GM18505 (cell line): ENCODE measurements at regions not wholly inside any gene's neighbourhood (a gene's known extent, or its start where the extent isn't known, plus 50 kb on each side); places are given as distances from the start of the nearest gene placed in this dataset.

Experiments
- ATAC-seq: cut with Tn5 transposase; IDR thresholded peaks from one replicate; pipeline ENCODE4 v1.9.1; 2021; ENCODE audit not compliant: unreplicated experiment
- POLR2A ChIP-seq: IDR thresholded peaks from 4 replicates; pipeline ENCODE4 v1.6.1; 2011; ENCODE audit warnings: borderline replicate concordance; ENCODE audit not compliant: insufficient read depth, insufficient read length; ENCODE audit errors: extremely low read depth

DNA sequence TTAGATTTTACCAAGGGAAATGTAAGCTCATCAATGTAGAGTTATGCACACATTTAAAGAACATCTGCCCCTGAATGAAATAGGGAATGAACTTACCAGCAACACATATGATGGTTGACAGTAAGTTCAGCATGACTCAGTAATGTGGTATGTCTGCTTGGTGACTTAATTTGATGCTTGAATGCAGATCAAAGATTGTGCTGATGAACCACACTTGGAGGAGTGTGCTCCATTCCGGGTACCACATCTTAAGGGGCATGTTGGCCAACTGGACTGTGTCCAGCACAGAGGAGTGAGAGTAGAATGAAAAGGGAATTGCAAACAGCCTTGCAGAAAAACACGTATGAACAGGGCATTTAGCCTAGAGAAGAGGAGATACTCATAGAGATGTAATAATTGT is 171.0 kb upstream of the RARB start:
- ATAC-seq, result no peak
- no peak for TF ChIP-seq POLR2A

- TF ChIP-seq POLR2A, result no peak
- no peak for ATAC-seq
Observed at GRCh38 chr3:25259871-25260270, 168.2 kb upstream of the RARB start.

DNA sequence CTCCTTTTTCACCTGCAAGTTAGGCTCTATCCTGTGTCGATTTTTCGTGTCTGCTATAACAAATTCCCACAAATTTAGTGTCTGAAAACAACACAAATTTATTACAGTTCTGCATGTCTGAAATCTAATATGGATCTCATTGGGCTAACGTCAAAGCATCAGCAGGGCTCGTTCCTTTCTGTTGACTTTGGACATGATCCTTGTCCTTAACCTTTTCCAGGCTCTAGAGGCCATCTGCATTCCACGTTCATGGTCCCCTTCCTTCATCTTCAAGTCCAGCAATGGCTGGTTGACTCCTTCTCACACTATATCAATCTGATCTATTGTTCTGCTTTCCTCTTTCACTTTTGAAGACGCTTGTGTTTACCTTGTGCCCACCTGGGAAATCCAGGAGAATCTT is 165.7 kb upstream of the RARB start:
- no peak for ATAC-seq
- no peak for TF ChIP-seq POLR2A

- TF ChIP-seq POLR2A, result no peak
- no peak for ATAC-seq
Observed at GRCh38 chr3:25265284-25265683, 162.8 kb upstream of the RARB start.

DNA sequence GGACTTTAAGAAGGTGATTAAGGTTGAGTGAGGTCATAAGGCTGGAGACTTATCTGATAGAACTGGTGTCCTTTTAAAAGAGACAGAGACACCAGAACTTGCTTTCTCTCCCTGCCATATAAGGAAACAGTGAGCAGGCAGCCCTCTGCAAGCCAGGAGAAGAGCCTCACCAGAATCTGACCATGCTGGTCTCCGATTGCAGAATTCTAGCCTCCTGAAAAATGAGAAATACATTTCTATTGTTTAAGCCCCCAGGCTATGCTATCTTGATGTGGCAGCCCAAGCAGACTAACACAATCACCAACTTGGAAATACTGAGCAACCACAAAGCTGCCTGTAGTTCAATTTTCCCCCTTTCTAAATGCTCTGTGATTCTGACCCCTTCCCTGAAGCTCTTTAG is 161.4 kb upstream of the RARB start:
- TF ChIP-seq POLR2A, result no peak
- no peak for ATAC-seq

- ATAC-seq, result no peak
Observed at GRCh38 chr3:25272090-25272489, 156.0 kb upstream of the RARB start.

DNA sequence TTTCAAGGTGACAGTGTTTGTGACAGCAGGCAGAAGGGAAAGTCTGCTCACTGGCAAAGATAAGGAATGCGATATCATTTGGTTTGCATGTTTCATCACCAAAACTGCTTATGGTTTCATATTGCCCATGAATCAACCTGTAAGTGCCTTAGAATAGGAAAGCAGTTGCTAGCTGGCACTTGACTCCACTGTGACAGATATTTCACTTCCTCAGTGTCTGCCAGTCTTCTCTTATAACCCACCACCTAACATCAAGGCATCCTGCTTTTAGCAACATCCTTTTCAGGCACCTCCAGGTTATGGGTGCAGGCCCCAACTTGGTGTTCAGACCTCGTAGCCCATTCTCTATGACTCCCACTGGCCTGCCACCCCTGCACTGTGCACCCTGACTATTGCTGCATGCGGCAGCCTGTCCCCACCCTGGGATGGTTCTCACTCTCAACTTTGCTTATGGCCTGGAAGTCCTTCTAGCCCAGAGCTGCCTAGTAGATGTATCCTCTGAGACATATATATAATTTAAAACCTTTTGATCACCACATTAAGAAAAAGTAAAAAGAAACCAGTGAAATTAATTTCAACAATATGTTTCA is 154.4 kb upstream of the RARB start:
- TF ChIP-seq POLR2A, result no peak
- ATAC-seq, result no peak

More at GRCh38 chr3:25272090-25272489, 156.0 kb upstream of the RARB start:
- no peak for TF ChIP-seq POLR2A

DNA sequence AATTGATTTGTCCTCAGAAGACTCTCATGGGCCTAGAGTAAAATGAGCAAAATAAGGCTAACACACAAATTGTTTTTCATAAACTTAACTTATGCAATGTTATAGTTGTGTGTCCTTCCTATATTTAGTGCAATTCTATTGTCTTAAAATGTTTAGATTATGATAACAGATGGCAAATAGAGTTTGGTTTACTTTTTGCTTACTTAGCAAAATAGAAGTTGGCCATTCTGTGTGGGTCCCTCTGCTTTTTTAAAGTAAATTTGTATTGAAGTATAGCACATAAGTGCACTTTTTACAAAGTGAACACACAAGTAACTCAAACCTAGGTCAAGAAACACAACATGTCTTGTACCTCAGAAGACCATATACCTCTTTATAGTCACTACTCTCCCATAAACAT is 150.6 kb upstream of the RARB start:
- no peak for ATAC-seq
- TF ChIP-seq POLR2A, result no peak

GRCh38 chr3:25281041-25281731 is 146.9 kb upstream of the RARB start:
- no peak for TF ChIP-seq POLR2A
- ATAC-seq, result no peak

DNA sequence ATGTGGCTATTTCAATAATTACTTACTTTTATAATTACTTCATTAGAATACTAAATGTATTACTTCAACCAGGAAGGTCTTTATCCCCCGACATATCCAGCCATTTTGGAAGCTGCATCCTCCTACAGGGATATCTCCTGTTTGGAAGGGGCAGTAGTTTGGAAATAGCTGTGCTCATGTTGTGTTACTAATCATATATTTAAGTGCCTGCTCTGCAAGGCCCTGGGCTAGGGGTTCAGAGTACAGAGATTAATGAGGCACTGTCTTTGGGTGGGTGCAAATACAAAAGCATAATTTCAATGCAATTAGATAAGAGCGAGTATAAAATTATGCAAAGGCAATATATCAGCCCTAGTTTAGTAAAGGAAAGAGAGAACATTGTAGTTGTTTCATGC is 146.3 kb upstream of the RARB start:
- no peak for TF ChIP-seq POLR2A
- ATAC-seq, result no peak

DNA sequence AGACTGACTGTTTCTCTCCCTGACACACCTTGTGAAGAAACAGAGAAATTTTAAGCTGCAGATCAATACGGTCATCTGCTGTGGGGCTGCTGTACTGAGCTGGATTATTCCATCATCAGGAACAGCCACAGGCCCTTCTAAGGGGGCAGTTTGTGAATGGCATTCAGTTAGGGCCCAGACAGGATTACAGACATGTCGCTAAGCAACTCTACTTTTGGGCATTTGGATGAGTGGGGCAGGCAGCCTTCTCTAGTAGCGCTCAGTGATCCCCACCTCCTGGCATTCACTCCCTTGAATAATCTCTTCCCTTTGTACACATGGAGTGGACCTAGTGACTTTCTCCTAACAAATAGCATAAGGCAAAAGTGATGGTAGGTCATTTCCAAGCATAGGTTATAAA is 144.4 kb upstream of the RARB start:
- no peak for TF ChIP-seq POLR2A
- no peak for ATAC-seq

GRCh38 chr3:25284249-25284648 is 143.8 kb upstream of the RARB start:
- ATAC-seq, result no peak

GRCh38 chr3:25287291-25287884 is 140.7 kb upstream of the RARB start:
- no peak for TF ChIP-seq POLR2A
- ATAC-seq, result no peak

More at GRCh38 chr3:25284249-25284648, 143.8 kb upstream of the RARB start:
- TF ChIP-seq POLR2A, result no peak

GRCh38 chr3:25288413-25288812 is 139.7 kb upstream of the RARB start:
- no peak for TF ChIP-seq POLR2A
- no peak for ATAC-seq

GRCh38 chr3:25289156-25289555 is 138.9 kb upstream of the RARB start:
- no peak for TF ChIP-seq POLR2A
- no peak for ATAC-seq

- no peak for ATAC-seq
- no peak for TF ChIP-seq POLR2A
Observed at GRCh38 chr3:25289663-25290062, 138.4 kb upstream of the RARB start.
